Panc1 (cell line): ENCODE measurements at regions not wholly inside any gene's neighbourhood (a gene's known extent, or its start where the extent isn't known, plus 50 kb on each side); places are given as distances from the start of the nearest gene placed in this dataset.

Experiments used
- ATAC-seq: fragments of 200-7000 bp; cut with Tn5 transposase; 2 replicates; pipeline ENCODE4 v1.9.1; 2020; ENCODE audit warnings: mild to moderate bottlenecking, moderate library complexity
- BruUV-seq: library from RNA; stranded (reverse); fragments of 400-500 nt; replicated peaks from 2 replicates; lab custom pipeline; 2021; lab: Mats Ljungman, UMichigan
- CTCF ChIA-PET: fragments of 300-600 bp; sonication (Branson Sonifier 250); formaldehyde crosslinking; loops from one replicate; lab custom pipeline; 2022; ENCODE audit warnings: antibody characterized with exemption; lab: Charles Lee
- POLR2A ChIA-PET: fragments of 300-600 bp; sonication (Branson Sonifier 250); formaldehyde crosslinking; loops from one replicate; lab custom pipeline; 2022; ENCODE audit warnings: antibody characterized with exemption; lab: Charles Lee
- DNase-seq: peaks from one replicate; pipeline ENCODE4 v3.0.0-alpha.2; 2010; ENCODE audit warnings: low read depth, low spot score
- H3K27ac ChIP-seq: 2 replicates; pipeline ENCODE4 v1.5.1; 2011; ENCODE audit warnings: mild to moderate bottlenecking, low read length, inconsistent platforms
- H3K27me3 ChIP-seq: fragments of 200-500 bp; sonication (Bioruptor generic); 2 replicates; pipeline ENCODE4 v1.6.0; 2014; ENCODE audit warnings: low read length, inconsistent platforms; ENCODE audit not compliant: control insufficient read depth, insufficient read depth
- H3K36me3 ChIP-seq: fragments of 200-500 bp; sonication (Bioruptor generic); 2 replicates; pipeline ENCODE4 v1.5.1; 2014; ENCODE audit warnings: inconsistent platforms, mild to moderate bottlenecking, low read length, moderate library complexity; ENCODE audit not compliant: control insufficient read depth, insufficient read depth
- H3K4me1 ChIP-seq: 2 replicates; pipeline ENCODE4 v1.5.1; 2011; ENCODE audit warnings: inconsistent platforms, mild to moderate bottlenecking, low read length, moderate library complexity; ENCODE audit not compliant: control insufficient read depth, insufficient read depth
- H3K4me3 ChIP-seq, 2 experiments: 2 replicates each; pipeline ENCODE4 v1.5.1; 2011 to 2012; ENCODE audit warnings: low read depth in 2 of 2, low read length in 2 of 2, mild to moderate bottlenecking in 2 of 2, inconsistent platforms in 1 of 2, moderate library complexity in 1 of 2
- H3K9me3 ChIP-seq: fragments of 200-500 bp; sonication (Bioruptor generic); 2 replicates; pipeline ENCODE4 v1.5.1; 2014; ENCODE audit warnings: low read depth, mild to moderate bottlenecking, inconsistent platforms, low read length, moderate library complexity; ENCODE audit not compliant: control insufficient read depth, insufficient read depth
- CTCF ChIP-seq: fragments of 450-650 bp; IDR thresholded peaks from 2 replicates; pipeline ENCODE4 v1.5.1; 2017; ENCODE audit warnings: mild to moderate bottlenecking
- POLR2AphosphoS5 ChIP-seq: IDR thresholded peaks from 2 replicates; pipeline ENCODE4 v1.6.1; 2012; ENCODE audit warnings: mild to moderate bottlenecking, low read depth, low read length, moderate library complexity
- SIN3A ChIP-seq: IDR thresholded peaks from 2 replicates; pipeline ENCODE4 v1.6.1; 2012; ENCODE audit warnings: low read depth, mild to moderate bottlenecking, low read length, moderate library complexity, borderline replicate concordance; ENCODE audit not compliant: insufficient read depth
- TCF7L2 ChIP-seq: IDR thresholded peaks from 2 replicates; pipeline ENCODE4 v1.6.1; 2011; ENCODE audit warnings: mild to moderate bottlenecking, low read depth, low read length, inconsistent platforms
- in situ Hi-C: cut with HindIII; loops from 2 replicates; pipeline ENCODE4 v1.10.0; 2016; ENCODE audit warnings: low sequenced_read_pairs, low pct_unique_long_range_greater_than_20kb
- intact Hi-C: fragments of 100-400 bp; cut with micrococcal nuclease; formaldehyde crosslinking; loops from one replicate; pipeline ENCODE4 v1.10.0; 2022; ENCODE audit not compliant: unreplicated experiment
- TF ChIP-seq, protein P1 (sequence below), 2 experiments: IDR thresholded peaks; 2 replicates each; pipeline ENCODE4 v1.6.1; 2011 to 2012; ENCODE audit warnings: low read depth in 2 of 2, control low read depth in 1 of 2, low read length in 1 of 2, mild to moderate bottlenecking in 1 of 2, moderate library complexity in 1 of 2; ENCODE audit not compliant: insufficient read depth in 1 of 2

DNA sequence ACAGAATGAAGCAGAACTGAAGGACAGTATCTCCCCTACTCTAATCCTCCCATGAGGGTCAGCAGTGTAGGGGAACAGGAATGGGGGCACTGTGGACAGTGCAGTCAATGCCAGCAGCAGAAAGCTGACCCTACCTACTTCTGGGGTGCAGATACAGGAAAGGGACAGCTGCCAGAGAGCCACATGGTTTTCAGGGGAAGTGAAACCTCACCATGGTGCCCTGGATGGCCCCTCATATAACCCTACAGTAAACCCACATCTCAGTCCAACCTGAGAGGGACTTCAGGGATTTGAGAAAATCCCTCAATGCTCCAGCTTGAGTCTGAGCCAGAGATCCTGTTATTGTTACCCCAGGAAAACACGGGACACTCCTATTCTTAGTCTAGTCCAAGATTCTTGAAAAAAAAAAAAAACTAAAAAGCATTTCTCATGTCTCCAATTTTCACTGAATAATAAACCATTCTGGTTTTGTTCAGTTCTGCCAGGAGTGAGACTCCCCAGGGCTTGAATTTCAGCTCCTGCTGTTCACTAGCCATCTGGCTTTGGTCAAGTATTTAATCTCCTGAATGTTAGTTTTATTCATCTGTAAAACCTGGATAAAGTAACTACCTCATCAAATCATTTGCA is 511.6 kb upstream of the ARGLU1 start:
- no peaks in the 10 kb centered on the region for H3K4me1 ChIP-seq
- no peaks in the 10 kb centered on the region for H3K36me3 ChIP-seq
- H3K9me3 ChIP-seq: no peaks in the 10 kb centered on the region
- TF ChIP-seq SIN3A: no peak
- TF ChIP-seq CTCF: no peak
- TF ChIP-seq POLR2AphosphoS5: no peak
- TF ChIP-seq TCF7L2: no peak
- TF ChIP-seq, protein P1, sequence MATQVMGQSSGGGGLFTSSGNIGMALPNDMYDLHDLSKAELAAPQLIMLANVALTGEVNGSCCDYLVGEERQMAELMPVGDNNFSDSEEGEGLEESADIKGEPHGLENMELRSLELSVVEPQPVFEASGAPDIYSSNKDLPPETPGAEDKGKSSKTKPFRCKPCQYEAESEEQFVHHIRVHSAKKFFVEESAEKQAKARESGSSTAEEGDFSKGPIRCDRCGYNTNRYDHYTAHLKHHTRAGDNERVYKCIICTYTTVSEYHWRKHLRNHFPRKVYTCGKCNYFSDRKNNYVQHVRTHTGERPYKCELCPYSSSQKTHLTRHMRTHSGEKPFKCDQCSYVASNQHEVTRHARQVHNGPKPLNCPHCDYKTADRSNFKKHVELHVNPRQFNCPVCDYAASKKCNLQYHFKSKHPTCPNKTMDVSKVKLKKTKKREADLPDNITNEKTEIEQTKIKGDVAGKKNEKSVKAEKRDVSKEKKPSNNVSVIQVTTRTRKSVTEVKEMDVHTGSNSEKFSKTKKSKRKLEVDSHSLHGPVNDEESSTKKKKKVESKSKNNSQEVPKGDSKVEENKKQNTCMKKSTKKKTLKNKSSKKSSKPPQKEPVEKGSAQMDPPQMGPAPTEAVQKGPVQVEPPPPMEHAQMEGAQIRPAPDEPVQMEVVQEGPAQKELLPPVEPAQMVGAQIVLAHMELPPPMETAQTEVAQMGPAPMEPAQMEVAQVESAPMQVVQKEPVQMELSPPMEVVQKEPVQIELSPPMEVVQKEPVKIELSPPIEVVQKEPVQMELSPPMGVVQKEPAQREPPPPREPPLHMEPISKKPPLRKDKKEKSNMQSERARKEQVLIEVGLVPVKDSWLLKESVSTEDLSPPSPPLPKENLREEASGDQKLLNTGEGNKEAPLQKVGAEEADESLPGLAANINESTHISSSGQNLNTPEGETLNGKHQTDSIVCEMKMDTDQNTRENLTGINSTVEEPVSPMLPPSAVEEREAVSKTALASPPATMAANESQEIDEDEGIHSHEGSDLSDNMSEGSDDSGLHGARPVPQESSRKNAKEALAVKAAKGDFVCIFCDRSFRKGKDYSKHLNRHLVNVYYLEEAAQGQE (IDR thresholded peaks at IDR 0.05; ENCODE audit: insufficient read depth in 1 of 2, low read depth in 2 of 2, low read length in 1 of 2): no peak
- CTCF ChIA-PET: no interaction called here
- no peak for ATAC-seq
- H3K4me3 ChIP-seq: no peak overlapping the region
- H3K27me3 ChIP-seq: no peaks in the 10 kb centered on the region
- intact Hi-C loops: no loop called here
- in situ Hi-C loops: no loop called here
- H3K27ac ChIP-seq: no peak overlapping the region
- DNase-seq: no peak
- POLR2A ChIA-PET: no interaction called here
- no TSS peak for BruUV-seq

GRCh38 chr13:107078229-107078765 is 510.4 kb upstream of the ARGLU1 start:
- no peaks in the 10 kb centered on the region for H3K9me3 ChIP-seq
- H3K4me1 ChIP-seq: no peaks in the 10 kb centered on the region
- no peaks in the 10 kb centered on the region for H3K36me3 ChIP-seq
- ATAC-seq: no peak
- H3K27me3 ChIP-seq: no peaks in the 10 kb centered on the region
- H3K27ac ChIP-seq: no peak overlapping the region
- no peak overlapping the region for H3K4me3 ChIP-seq
- no peak for DNase-seq
- ChIA-PET POLR2A (no interaction called here), CTCF (no interaction called here)
- in situ Hi-C loops (no loop called here), intact Hi-C loops (no loop called here)
- BruUV-seq: no TSS peak
- no peak for TF ChIP-seq POLR2AphosphoS5
- TF ChIP-seq, protein P1 (IDR thresholded peaks at IDR 0.05; ENCODE audit: insufficient read depth in 1 of 2, low read depth in 2 of 2, low read length in 1 of 2): no peak
- no peak for TF ChIP-seq TCF7L2
- TF ChIP-seq CTCF: no peak
- no peak for TF ChIP-seq SIN3A
